AG04450 (cell line): ENCODE measurements at regions not wholly inside any gene's neighbourhood (a gene's known extent, or its start where the extent isn't known, plus 50 kb on each side); places are given as distances from the start of the nearest gene placed in this dataset.

ENCODE experiments used
- CTCF ChIA-PET: fragments of 300-600, 350-600 bp; formaldehyde crosslinking; extraction: SDS; loops from one replicate; lab custom pipeline; 2022; ENCODE audit warnings: antibody characterized with exemption, inconsistent platforms; lab: Charles Lee
- POLR2A ChIA-PET: fragments of 350-600 bp; formaldehyde crosslinking; extraction: SDS; loops from one replicate; lab custom pipeline; 2021; ENCODE audit warnings: antibody characterized with exemption, inconsistent platforms; lab: Yijun Ruan, JAX
- DNase-seq: peaks from one replicate; pipeline ENCODE4 v3.0.0-alpha.2; 2011; ENCODE audit warnings: low read depth, low spot score
- H3K27ac ChIP-seq: one replicate; pipeline ENCODE4 v1.5.1; 2012; ENCODE audit warnings: low read depth, low read length, control low read depth
- H3K27me3 ChIP-seq: one replicate; pipeline ENCODE4 v1.6.0; 2012; ENCODE audit warnings: low read length; ENCODE audit not compliant: control insufficient read depth, insufficient read depth
- H3K4me3 ChIP-seq: 2 replicates; pipeline ENCODE4 v1.5.1; 2011; ENCODE audit warnings: mild to moderate bottlenecking, low read depth, low read length, control low read depth
- H3K9me3 ChIP-seq: 2 replicates; pipeline ENCODE4 v1.5.1; 2012; ENCODE audit warnings: low read length; ENCODE audit not compliant: control insufficient read depth, insufficient read depth
- CTCF ChIP-seq: IDR thresholded peaks from 2 replicates; pipeline ENCODE4 v1.5.1; 2011; ENCODE audit warnings: low read depth, low read length, control low read depth, inconsistent platforms

DNA sequence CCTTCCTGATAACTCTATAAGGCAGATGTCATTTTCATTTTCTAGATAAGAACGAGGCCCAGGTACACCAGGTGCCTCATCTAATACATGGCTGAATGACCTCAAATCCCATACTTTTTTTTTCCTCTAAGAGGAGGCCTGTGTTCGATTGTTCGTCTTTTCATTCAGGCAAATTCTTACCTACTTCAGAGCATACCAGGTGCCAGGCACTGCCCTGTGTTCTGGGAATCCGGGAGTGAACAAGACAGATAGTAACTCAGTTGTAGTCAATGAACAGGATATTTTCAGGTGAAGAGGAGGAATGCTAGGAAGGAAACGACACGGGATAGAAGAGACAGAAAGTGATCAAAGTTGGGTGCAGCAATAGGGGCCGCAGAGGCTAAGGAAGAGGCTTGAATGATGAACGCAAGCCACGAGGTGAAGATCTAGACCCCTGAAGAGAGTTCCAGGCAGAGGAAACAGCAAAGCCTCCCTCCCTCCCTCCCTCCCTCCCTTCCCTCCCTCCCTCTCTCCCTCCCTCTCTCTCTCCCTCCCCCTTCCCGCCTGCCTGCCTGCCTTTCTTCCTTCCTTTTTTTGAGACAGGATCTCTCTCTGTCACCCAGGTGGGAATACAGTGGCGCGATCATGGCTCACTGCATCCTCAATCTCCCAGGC, 150.1 kb upstream of the ZNF217 start:
- ChIA-PET POLR2A (no interaction called here), CTCF (interaction anchor here (0.8 kb wide), 1 partner anchor 196 kb away, joined by 3 read pairs; no protein-coding TSS in a partner anchor)
- no peak for TF ChIP-seq CTCF

DNA sequence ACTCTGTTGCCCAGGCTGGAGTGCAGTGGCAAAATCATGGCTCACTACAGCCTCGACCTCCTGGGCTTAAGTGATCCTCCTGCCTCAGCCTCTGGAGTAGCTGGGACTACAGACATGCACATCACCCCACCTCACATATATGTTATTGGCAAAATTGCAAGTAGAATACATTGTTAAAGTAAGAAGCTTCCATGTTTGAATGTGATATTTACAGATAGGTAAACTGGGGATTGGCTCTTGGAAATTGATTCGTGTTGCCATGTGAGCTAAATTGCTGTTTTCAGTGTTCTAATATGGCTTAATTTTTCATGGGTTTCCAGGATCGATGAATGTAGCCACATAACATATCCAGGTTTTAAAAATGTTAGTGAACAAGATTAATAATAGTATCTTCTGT, 149.0 kb upstream of the ZNF217 start:
- no peaks in the 10 kb centered on the region for H3K9me3 ChIP-seq
- ChIA-PET CTCF (interaction anchor here (0.6 kb wide), 1 partner anchor 167 kb away, joined by 3 read pairs; no protein-coding TSS in a partner anchor), POLR2A (no interaction called here)
- no peak for TF ChIP-seq CTCF
- H3K27me3 ChIP-seq: no peaks in the 10 kb centered on the region
- H3K4me3 ChIP-seq: no peak overlapping the region
- DNase-seq: no peak
- no peak overlapping the region for H3K27ac ChIP-seq

More for the DNA sequence above, 150.1 kb upstream of the ZNF217 start:
- Histone ChIP-seq H3K9me3 (no peaks in the 10 kb centered on the region), H3K27me3 (no peaks in the 10 kb centered on the region), H3K27ac (no peak overlapping the region), H3K4me3 (no peak overlapping the region)
- no peak for DNase-seq

DNA sequence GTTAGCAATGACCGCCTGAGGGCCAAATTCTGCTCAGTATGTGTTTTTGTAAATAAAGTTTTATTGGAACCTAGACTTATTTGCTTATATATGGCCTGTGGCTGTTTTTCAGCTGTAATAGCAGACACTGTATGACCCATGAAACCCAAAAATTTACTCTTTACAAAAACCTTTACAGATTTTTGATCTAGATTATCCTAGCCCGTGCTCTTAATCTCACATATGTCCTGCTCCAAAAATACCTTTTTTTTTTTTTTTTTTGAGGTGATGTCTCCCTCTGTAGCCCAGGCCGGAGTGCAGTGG, 148.0 kb upstream of the ZNF217 start:
- no peak for TF ChIP-seq CTCF
- Histone ChIP-seq H3K9me3 (no peaks in the 10 kb centered on the region), H3K27me3 (no peaks in the 10 kb centered on the region), H3K27ac (no peak overlapping the region), H3K4me3 (no peak overlapping the region)
- ChIA-PET CTCF (interaction anchor here (0.9 kb wide), 1 partner anchor 175 kb away, joined by 3 read pairs; no protein-coding TSS in a partner anchor), POLR2A (no interaction called here)
- no peak for DNase-seq

- CTCF ChIA-PET: interaction anchor here (1.0 to 2.7 kb wide), 3 partner anchors 8 to 130 kb away, joined by 3 to 7 read pairs (median 6); no protein-coding TSS in a partner anchor
- Histone ChIP-seq H3K27me3 (no peaks in the 10 kb centered on the region), H3K4me3 (peak overlapping the region; percentile 3; the same call in 1 of the 2 replicates), H3K9me3 (no peaks in the 10 kb centered on the region), H3K27ac (no peak overlapping the region)
- DNase-seq: no peak
- TF ChIP-seq CTCF: no peak
- POLR2A ChIA-PET: no interaction called here
Measured at GRCh38 chr20:53739799-53740785, 146.5 kb upstream of the ZNF217 start.
